ENCODE measurements at regions not wholly inside any gene's neighbourhood (a gene's known extent, or its start where the extent isn't known, plus 50 kb on each side); places are given as distances from the start of the nearest gene placed in this dataset.

GRCh38 chr10:90328459-90328858 lies 529.4 kb downstream of the HTR7 start:
- no peak for TF ChIP-seq ZSCAN20 (CRISPR knock-in tag; IDR thresholded peaks at IDR 0.05)
- TF ChIP-seq RARB (CRISPR knock-in tag; IDR thresholded peaks at IDR 0.05): no peak
- no peak for TF ChIP-seq HOXA7 (CRISPR knock-in tag; IDR thresholded peaks at IDR 0.05)
- TF ChIP-seq NR3C1 (IDR thresholded peaks at IDR 0.05): no peak
- TF ChIP-seq E2F6 (IDR thresholded peaks at IDR 0.05; ENCODE audit: borderline replicate concordance, low read depth): no peak
- TF ChIP-seq ZC3H11A (IDR thresholded peaks at IDR 0.05): no peak
- no peak for TF ChIP-seq RCOR1 (IDR thresholded peaks at IDR 0.05; ENCODE audit: low read depth, low read length)
- TF ChIP-seq CEBPB (IDR thresholded peaks at IDR 0.05): no peak
- no peak for TF ChIP-seq SMC3 (IDR thresholded peaks at IDR 0.05)
- no peak for TF ChIP-seq MAFK (IDR thresholded peaks at IDR 0.05; ENCODE audit: partially characterized antibody)
- no peak for TF ChIP-seq TFCP2L1 (CRISPR knock-in tag; IDR thresholded peaks at IDR 0.05)
- Histone ChIP-seq H3K27ac (no peak overlapping the region), H3K4me3 (no peak overlapping the region), H3K9me3 (no peaks in the 10 kb centered on the region), H3K4me2 (no peak overlapping the region), H3K4me1 (no peaks in the 10 kb centered on the region)
- FAIRE-seq (no peak), DNase-seq (ENCODE audit: low read depth in 1 of 2, low spot score in 1 of 2) (no peak), ATAC-seq (no peak)
- 8% methylated on average over 1 of the region's 1 CpG for WGBS (ENCODE audit: missing lambda C conversion rate)
- POLR2A ChIA-PET: no interaction called here
- CTCF ChIA-PET: interaction anchor here (0.5 kb wide), 1 partner anchor 112 kb away, joined by 3 read pairs; no protein-coding TSS in a partner anchor

DNA sequence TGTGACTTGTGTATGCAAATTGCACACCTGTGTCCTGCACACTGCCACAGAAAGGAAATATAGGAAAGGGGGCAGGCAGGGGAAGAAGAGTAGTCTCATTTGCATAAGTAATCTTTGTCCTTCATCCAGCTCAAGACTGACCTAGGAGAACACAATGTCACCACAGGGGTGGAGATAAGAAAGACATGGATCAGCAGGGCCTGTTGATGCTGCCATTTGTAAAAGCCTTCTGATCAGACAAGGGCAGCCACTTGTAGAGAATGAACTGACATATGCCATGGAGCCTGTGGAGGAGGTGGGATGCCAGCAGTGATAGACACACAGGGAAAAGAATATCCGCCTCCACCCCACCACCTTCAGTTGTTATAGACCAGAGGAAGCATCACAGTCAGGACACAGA lies 528.9 kb downstream of the HTR7 start:
- no peak overlapping the region for H3K27ac ChIP-seq
- WGBS (ENCODE audit: missing lambda C conversion rate): 36% methylated on average over 1 of the region's 1 CpG
- H3K9me3 ChIP-seq: no peaks in the 10 kb centered on the region
- no peak overlapping the region for H3K4me3 ChIP-seq
- ATAC-seq: no peak
- H3K4me1 ChIP-seq: no peaks in the 10 kb centered on the region
- no peak for TF ChIP-seq CBX2 (IDR thresholded peaks at IDR 0.05; ENCODE audit: borderline replicate concordance, low read depth)
- CTCF ChIA-PET: no interaction called here
- DNase-seq (ENCODE audit: low read depth in 1 of 2, low spot score in 1 of 2): no peak
- FAIRE-seq: no peak
- no peak overlapping the region for H3K4me2 ChIP-seq
- POLR2A ChIA-PET: no interaction called here

DNA sequence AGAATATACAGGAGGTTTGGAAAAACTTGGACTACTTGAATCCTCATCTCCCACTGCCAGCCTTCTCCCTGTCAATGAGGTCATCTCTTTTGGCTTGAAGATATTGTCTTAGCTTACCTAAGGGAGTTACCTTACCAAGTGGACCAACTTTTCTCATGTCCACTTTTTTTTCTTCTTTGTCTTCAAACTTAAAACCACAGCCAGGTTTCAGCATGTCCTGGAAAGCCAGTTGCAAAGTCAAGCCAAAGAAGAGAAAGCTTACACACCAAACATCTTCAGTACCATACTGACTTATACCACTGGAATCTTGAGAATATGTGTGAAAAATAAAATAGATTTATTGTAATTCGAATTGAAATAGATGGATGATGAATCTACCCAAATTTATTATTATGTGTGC lies 520.5 kb downstream of the HTR7 start:
- Histone ChIP-seq H3K4me2 (no peak overlapping the region), H3K4me3 (no peak overlapping the region), H3K4me1 (no peaks in the 10 kb centered on the region), H3K9me3 (no peaks in the 10 kb centered on the region), H3K27ac (no peak overlapping the region)
- no peak for ATAC-seq
- DNase-seq (ENCODE audit: low read depth in 1 of 2, low spot score in 1 of 2): no peak
- CTCF ChIA-PET: no interaction called here
- WGBS (ENCODE audit: missing lambda C conversion rate): 3% methylated on average over 1 of the region's 1 CpG
- FAIRE-seq: no peak
- no peak for TF ChIP-seq RARB (CRISPR knock-in tag; IDR thresholded peaks at IDR 0.05)
- no peak for TF ChIP-seq HOXB5 (CRISPR knock-in tag; IDR thresholded peaks at IDR 0.05)
- no peak for TF ChIP-seq ATOH8 (CRISPR knock-in tag; IDR thresholded peaks at IDR 0.05; ENCODE audit: low read depth)
- POLR2A ChIA-PET: no interaction called here

- H3K4me3 ChIP-seq: no peak overlapping the region
- ChIA-PET POLR2A (no interaction called here), CTCF (no interaction called here)
- no peak overlapping the region for H3K27ac ChIP-seq
- DNase-seq (ENCODE audit: low read depth in 1 of 2, low spot score in 1 of 2) (no peak), ATAC-seq (no peak), FAIRE-seq (no peak)
- no peaks in the 10 kb centered on the region for H3K9me3 ChIP-seq
- no peak for TF ChIP-seq SMC3 (IDR thresholded peaks at IDR 0.05)
- peak; percentile 87 for TF ChIP-seq MAFK (IDR thresholded peaks at IDR 0.05; ENCODE audit: partially characterized antibody)
- H3K4me1 ChIP-seq: no peaks in the 10 kb centered on the region
- no peak overlapping the region for H3K4me2 ChIP-seq
Observed at GRCh38 chr10:90342480-90342879, 515.4 kb downstream of the HTR7 start.

- POLR2A ChIA-PET: no interaction called here
- ATAC-seq (no peak), FAIRE-seq (no peak), DNase-seq (ENCODE audit: low read depth in 1 of 2, low spot score in 1 of 2) (no peak)
- CTCF ChIA-PET: no interaction called here
- Histone ChIP-seq H3K4me3 (no peak overlapping the region), H3K4me1 (no peaks in the 10 kb centered on the region), H3K27ac (no peak overlapping the region), H3K4me2 (no peak overlapping the region), H3K9me3 (no peaks in the 10 kb centered on the region)
- TF ChIP-seq HEYL (CRISPR knock-in tag; IDR thresholded peaks at IDR 0.05): no peak
- TF ChIP-seq ZC3H11A (IDR thresholded peaks at IDR 0.05): no peak
- TF ChIP-seq JUNB (IDR thresholded peaks at IDR 0.05): no peak
- TF ChIP-seq RAD21 (conservative IDR thresholded peaks at IDR 0.05 in 1 of 2, IDR thresholded peaks at IDR 0.05 in 1 of 2): no peak
- TF ChIP-seq RCOR1 (IDR thresholded peaks at IDR 0.05; ENCODE audit: low read depth, low read length): no peak
- no peak for TF ChIP-seq POLR2AphosphoS2 (conservative IDR thresholded peaks at IDR 0.05; ENCODE audit: low read length)
Observed at GRCh38 chr10:90344226-90344625, 513.6 kb downstream of the HTR7 start.
